Right kidney (tissue), 1 donor: ENCODE measurements at regions not wholly inside any gene's neighbourhood (a gene's known extent, or its start where the extent isn't known, plus 50 kb on each side); places are given as distances from the start of the nearest gene placed in this dataset.
A peak's percentile ranks its signal among the peaks of the same experiment; 100 is the strongest.

Source experiments
- DNase-seq: peaks from one replicate; pipeline ENCODE4 v3.0.0-alpha.2; 2016

DNA sequence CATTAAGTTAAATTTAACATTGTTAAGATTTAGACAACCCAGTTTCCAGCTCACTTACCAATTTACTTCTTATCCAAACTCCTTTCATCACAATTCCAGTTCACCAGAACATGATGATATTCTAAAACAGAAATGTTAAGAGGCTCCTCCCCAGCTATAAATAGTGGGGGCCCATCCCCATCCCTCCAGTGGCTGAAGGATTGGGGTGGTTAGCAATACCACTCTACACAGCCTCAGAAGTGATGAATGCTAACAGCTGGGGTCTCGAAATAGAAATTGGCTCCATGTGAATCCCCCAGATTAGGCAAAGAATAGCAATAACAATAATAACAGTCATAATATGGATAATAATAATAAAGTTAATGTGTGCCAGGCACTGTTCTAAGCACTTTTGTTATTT, 97.9 kb upstream of the NCAM1 start:
- no peak for DNase-seq

DNA sequence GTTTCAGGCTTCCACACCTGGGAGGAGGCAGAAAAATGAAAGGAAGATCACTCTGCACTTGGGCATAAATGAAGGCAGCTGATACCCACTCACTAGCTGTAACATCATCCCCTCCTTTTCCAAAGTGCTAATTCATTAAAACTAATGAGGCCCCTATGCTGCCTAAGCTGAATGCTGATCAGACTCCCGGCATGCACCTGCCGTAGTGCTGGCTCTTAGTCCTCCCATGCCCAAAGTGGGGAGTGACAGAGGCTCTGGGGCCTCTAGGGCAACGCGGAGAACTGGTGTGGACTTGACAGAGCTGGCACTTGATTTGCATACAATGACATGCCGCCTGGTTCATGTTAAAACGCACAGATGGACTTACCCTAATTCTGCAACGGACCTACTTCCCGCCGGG, 96.5 kb upstream of the NCAM1 start:
- DNase-seq = no peak

DNA sequence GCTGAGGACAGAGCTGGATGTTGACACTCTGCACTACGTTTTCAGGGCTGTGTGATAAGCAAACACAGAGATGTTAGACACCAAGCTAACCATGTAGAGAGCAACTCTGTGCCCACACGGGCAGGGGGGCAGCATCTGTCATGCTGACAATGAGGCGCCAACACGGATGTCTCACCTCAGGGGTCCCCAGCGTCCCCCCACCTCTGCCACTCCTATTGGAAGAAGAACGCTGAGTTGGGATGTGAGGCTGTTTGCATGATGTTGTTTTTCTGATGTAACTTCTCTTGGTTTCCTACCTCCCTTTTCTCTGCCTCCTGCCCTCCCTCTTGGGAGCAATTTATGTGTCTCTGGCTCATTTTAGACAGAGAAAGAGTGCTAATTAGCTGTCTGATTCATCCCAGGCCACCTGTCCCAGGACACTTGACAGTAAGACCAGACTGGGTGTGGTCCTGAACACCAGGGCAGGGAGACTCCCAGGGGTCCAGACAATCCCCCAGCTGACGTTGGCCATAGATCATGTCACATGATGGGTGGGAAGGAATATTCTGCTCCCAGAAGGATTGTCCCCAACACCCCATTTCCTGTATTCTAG, 89.2 kb upstream of the NCAM1 start:
- DNase-seq = no peak

DNA sequence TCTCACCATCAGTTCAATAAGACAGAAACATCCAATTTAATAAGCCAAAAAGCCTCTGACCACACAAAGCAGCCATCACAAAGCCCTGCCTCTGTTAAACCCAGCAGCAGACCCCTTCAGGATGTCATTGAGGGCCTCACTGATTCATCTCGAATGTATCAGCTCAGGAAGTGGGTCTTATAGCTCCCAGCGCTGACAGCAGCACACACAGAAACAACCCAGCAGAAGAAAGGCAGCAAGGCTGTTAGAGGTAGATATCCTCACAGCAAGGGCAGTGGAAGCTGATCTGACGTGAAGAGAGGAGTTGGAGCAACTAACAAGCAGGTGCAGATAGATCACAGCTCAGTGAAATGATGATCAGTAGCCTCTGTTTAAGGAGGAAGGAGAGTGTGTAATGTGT, 86.2 kb upstream of the NCAM1 start:
- DNase-seq = no peak

DNA sequence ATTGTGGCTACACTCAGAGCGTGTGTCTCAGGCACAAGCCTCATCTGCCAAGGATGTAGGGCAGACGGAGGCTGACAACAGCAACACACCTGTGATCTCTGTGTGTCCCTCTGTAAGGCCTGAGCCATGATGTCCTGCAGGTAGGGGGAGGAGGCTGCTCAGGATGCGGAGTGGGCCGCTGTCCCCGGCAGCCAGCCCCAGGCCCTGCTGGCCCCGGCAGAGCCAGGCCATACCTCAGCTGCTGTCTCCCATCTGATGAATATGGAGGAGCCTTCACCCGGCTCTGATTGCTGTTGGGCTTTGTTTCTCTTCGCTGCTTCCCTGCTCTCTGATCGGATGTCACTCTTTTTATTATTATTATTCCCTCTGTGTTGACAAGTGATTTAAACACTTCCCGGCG, 83.6 kb upstream of the NCAM1 start:
- peak; percentile 31 for DNase-seq

DNA sequence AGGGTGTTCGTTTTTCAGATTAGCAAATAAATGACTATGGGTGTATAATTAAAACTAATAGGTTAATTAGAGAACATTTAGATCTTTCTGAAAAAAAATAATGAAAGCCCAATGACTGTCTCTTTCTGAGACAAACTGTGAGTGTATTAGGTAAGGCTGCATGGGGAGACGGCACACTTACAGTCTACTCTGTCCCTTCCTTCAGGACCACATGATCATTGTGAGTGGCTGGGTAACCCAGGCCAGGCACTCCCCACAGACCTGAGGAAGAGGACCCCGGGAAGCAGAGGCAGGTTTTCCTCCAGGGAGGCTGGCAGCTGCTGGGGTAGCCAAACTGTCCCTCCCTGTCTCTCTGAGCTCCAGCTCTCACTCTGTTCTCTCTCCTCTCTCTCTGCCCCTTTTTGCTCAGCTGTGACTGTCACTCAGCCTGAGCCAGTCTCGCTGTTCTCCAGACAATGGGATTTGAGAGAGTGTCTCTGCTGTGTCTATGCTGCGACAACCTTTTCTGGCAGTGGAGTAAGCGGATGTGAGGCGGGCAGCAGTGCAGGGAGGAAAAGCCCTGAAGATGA, 83.1 kb upstream of the NCAM1 start:
- DNase-seq = no peak

DNA sequence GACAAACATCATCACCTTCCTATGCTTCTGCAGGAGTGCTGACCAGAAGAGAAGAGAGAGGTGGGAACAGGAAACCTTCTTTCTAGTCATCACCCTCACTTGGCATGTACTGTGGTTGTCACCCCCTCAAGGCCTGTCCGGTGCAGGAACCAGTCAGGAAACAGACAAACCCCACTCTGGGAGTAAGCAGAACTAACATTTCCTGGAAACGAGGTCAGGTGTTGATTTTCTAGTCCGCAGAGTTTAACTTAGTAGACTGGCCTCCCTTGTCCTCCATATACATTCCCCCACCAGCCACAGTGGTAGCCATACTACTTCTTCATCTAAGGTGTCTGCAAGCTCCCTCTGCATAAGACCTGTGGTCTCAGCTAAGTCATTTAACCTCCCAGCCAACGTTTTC, 80.7 kb upstream of the NCAM1 start:
- no peak for DNase-seq

DNA sequence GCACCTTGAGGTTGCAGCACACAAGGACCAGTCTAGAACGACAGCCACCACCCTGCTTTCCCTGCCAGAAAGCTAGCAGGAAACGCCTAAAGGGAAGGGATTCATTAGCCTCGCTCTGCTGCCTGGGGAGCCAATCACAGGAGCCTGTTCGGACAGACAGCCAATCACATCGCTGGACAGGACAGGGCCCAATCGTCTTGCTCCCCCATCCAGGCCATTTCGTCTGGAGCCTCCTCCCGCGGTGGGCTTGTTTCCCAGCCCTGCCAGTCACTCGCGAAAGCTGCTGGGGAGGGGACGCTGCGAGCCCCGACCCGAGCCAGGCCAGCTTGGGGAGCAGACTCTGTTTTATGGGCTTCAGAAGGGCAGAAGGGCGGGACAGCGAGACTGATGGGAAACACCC, 79.8 kb upstream of the NCAM1 start:
- peak; percentile 66 for DNase-seq

DNA sequence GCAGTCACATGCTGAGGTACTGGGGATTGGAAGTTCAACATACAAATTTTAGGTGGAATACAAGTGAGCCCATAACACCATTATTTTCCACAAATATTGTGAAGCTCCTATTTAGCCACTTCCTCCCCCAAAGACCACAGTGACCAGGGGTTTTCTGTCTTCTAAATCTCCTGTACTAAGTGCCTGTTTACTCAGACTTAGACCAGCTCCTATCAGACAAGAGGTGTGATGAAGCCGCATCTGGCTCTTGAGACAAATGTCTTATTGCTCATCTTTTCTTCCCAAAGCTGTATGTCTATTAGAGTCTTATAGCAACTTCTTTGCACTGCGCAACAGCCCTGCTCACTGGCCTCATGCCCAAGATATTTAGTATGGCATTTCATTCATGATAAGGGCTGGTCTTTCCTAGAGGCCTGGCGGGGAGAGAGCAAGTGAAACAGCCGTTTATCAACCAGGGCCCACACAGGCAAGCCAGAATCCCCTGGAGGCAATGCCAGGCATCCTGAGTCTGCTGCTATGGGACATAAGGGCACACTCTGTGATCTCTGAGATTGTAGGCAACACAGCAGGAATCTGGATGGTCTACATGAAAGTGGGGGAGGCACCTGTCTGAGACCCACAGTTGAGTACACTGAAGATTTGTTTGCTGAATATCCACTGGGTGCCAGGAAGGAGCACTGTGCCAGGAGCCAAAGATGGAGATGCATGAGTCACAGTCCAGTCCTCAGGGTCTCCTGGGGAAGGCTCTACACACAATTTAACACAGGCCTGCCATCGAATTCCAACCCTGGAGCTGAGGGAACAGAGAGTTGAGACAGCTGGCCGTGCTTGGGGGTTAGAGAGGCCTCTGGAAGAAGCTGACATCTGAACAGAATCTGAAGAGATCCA, 78.5 kb upstream of the NCAM1 start:
- DNase-seq = no peak

DNA sequence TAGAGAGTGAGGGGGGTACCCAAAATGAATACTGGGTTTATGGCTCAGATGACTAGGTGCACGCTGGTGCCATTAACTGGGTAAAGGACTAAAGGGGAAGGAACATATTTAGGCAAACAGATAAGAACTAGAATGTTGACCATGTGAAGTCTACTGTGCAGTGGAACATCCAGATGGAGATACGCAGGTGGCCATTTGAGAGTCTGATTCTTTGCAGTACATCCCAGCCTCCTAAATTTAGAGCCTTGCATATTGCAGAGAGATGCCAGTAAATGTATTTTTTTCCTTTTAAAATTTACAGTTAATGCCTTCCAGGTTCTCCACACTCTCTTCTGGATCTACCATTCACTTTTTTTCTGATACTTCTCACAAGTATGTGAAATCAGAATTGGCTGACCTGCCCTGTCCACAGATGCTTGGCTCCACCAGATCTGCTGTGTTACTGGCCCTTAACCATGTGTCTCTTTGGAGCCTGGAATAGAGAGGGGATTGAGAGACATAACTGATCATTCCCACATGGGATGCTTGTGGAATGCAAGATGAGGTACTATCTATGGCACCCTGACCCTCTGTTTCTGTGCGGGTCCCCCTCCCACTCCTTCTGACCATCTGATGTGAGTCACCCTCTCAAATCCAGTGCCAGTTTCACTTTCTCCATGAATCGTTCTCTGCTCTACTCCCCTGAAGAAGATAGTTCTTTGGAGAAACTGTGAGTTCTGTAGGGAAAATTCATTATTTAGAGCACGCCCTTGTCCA, 77.0 kb upstream of the NCAM1 start:
- no peak for DNase-seq

DNA sequence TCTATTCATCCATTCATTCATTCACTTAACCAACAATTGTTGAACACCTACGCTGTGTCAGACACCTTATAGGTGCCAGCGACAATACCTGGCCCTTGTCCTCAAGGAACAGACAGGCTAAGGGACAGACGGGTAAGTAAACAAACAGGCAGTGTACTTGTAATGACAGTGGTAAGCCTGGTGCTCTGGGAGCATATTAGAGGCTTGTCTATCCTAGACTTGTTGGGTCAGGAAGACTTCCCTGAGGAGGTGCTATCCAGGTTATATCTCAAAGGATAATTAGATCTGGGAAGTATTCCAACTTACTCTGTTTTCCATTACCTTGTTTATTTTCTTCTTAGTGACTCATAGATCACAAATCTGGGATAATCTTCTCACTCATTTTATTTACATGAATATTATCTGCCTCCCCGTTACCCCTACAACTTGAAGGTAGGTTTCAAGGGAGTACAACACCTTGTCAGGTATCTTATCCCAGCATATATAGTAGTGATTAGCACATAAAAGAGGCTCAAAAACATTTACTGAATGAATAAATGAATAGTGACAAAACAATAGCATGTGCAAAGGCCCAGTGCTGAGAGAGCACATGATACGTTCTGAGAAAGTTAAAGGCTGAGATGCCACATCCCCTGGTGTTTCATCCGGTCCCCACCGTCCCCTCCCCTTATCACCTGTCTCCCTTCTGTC, 75.3 kb upstream of the NCAM1 start:
- no peak for DNase-seq

DNA sequence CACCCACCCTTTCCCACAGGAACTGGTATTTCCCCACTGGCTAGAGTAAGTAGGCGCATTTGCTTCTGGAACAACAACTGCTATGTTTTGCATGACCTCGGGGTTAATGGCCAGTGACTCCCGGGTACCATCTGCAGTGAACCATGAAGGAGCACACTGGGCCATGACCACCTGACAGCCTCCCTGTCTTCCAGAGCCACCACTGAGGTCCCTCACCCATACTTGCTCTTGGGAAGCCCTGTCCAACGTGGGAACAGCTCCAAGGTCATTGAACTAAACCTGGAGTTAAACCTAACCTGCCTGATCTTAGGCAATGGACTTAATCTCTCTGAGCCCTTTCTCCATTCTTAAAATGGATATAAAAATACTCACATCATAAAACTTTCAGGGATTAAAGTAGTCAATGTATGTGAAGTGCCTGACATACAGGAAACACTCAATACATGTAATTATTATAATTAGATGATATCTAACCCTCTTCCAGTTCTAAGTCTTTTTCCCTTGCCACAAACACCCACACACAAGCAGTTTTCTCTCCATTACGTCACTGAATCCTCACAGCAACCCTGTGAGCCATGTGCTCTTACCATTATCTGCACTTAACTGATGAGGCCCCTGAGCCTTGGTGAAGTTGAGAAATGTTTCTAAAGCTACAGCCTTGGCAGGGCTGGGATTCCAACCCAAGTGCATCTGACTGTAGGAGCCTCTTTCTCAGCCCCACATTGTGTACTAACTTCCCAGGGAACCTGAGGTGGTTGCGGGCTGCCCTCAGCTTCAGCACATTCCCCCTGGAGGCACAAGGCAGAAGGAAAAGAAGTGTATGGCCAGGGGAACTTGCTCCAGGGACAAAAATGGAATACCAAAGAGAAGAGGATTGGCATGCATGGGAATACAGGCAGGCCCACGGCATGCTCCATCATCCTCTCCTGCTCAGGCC, 74.5 kb upstream of the NCAM1 start:
- DNase-seq = no peak

DNA sequence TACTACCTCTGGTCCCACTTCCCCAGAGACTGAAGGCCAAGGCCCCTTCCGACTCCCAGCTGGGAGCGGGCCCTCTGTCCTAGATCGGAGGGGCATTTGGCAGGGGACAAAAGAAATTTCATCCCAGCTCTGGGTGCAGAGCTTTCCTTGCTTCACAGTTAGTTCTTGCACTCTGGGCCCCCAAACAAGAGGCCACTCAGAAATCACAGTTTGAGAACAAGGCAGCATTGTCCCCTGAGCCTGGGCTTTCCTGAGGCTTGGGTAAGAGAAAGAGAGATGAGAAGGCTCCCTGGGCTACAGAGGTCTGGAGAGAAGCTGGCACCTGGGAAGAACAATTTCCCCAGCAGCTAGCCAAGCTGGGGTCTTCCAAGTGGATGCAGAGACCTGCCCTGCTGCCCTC, 71.8 kb upstream of the NCAM1 start:
- DNase-seq = no peak

DNA sequence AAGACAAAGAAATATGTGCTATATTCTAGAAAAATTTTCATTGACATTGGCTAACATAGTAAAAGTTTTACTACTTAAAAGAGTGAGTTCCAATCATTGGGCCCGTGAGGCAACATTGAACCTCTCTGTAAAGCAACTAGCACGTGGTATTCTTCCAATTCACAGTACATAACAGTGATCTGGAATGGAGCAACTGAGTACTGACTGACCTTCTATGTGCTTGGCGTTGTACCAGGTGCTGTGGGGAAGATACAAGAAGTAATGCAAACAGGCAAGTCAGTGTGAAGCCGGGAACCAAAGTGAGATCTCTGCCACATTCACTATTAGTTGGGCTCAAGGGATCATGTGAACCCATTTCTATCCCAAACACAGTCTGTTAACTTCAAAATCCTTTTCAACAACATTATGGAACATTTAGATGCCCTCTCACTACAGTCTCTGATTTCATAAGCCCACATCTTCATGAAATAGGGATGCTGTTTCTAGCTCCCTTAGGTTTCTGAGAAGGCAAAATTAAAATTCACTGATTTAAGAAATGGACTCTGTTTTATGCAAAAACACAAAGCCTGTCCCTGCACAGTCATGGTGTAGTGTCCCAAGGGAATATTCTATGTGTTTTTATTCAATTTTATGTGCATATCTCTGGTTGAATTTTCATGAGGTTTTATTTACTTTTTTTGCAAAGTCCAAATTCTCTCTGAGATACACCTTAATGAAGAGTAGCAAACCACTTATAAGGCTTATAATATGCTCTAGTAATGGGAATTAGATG, 61.8 kb upstream of the NCAM1 start:
- DNase-seq = no peak

DNA sequence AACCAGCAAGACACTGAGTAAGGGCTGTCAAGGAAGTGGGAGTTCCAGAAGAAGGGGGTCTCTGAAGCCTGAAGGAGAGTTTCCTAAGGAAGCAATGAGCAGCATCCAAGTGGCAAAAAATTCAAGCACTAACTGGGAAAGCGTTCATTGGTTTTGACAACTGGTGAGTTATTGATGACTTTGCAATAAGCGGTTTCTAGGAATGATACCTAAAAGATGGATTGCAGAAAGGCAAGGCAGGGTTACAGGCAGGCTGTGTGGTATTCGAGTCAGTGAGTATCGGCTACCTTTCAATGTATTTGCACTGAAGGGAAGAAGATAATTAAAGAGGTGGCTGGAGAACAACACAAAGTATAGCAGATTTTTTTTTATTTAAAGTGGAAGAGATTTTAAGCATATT, 59.3 kb upstream of the NCAM1 start:
- DNase-seq = no peak

DNA sequence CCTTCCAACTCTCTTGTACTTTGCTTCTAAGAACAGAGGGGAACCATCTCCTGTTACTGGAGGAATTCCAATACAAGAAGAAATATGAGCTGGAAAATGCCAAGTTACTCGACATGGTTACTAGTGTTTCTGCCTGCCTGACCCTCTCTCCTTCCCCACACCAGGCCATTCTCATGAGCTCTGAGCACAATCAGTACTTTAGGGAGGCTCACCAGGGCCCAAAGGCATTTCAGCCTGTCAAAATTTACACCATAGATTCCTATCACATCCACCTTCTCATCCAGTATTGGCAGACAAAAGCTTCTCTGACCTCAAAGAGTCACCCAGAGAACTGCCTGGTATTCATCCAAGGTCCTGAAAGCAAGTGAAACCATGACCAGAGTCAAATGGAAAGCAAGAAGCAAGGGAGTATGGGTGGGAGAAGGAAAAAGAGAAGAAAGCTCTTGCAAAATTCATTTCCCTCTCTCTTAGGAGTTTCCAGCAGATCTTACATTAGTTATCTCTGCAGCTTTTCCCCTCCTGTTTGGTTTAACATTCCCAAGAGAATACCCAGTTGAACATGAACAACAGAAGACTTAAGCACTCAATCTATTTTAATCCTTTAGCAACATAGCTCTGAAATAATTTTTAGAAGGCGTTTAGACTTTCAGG, 58.7 kb upstream of the NCAM1 start:
- no peak for DNase-seq

DNA sequence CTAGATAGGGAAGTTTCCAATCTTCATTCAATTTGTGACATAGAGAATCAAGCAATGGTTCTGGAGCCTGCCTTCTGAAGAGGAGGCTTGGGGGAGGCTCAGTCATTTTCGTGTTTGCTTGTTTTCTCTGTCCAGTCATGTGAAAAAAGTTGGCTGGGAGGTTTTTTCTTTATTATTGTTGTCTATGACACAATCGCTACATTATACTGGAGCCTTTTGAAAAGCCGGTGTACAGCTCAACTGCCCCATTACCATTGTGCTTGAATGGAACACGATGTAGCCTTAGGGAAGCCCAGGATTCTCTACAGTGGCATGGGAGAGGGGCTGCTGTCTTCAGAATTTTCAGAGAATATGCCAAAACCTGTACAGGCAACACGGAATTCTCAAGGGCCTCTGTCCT, 57.9 kb upstream of the NCAM1 start:
- no peak for DNase-seq

DNA sequence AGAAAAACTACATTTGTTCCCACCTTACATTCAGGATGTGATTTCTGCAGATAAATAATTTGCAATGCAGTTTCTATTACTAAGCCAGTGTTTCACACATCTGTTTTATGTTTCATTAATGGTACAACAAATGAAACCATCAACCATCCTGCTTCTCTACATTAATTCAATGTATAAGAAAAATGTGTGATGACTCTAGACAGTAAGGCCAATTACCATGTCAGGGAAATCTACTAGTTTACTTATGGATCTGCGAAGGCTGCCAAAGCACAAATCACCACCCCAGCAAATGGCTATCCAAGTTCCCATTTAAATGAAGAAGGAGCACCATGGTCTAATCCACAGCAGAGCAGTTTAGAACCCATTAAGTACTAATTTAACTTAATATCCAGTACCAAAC, 50.1 kb upstream of the NCAM1 start:
- DNase-seq = no peak
